Progenitor cell of endocrine pancreas (in vitro differentiated cells): ENCODE measurements at regions not wholly inside any gene's neighbourhood (a gene's known extent, or its start where the extent isn't known, plus 50 kb on each side); places are given as distances from the start of the nearest gene placed in this dataset.

ENCODE experiments used
- DNase-seq: peaks from one replicate; pipeline ENCODE4 v3.0.0; 2021; ENCODE audit warnings: low spot score; ENCODE audit not compliant: unreplicated experiment
- H3K27ac Mint-ChIP-seq: 2 replicates; pipeline ENCODE4 v1.8.0; 2021; ENCODE audit warnings: mild to moderate bottlenecking, moderate library complexity, mixed read lengths
- H3K27me3 Mint-ChIP-seq: 2 replicates; pipeline ENCODE4 v1.8.0; 2021; ENCODE audit warnings: mixed read lengths
- H3K36me3 Mint-ChIP-seq: 2 replicates; pipeline ENCODE4 v1.8.0; 2022; ENCODE audit warnings: mixed read lengths; ENCODE audit not compliant: insufficient read depth
- H3K4me1 Mint-ChIP-seq: 2 replicates; pipeline ENCODE4 v1.8.0; 2021; ENCODE audit warnings: low read depth, mixed read lengths
- H3K4me3 Mint-ChIP-seq: 2 replicates; pipeline ENCODE4 v1.8.0; 2021; ENCODE audit warnings: low read depth, mild to moderate bottlenecking, moderate library complexity, mixed read lengths
- H3K9me3 Mint-ChIP-seq: 2 replicates; pipeline ENCODE4 v1.8.0; 2021; ENCODE audit warnings: low read depth, mixed read lengths
- CTCF ChIP-seq: fragments of 200-600 bp; sonication (generic); IDR thresholded peaks from one replicate; pipeline ENCODE4 v1.5.0; 2021; ENCODE audit warnings: antibody characterized with exemption, mild to moderate bottlenecking; ENCODE audit not compliant: unreplicated experiment

- no peaks in the 10 kb centered on the region for H3K9me3 Mint-ChIP-seq
- no peaks in the 10 kb centered on the region for H3K36me3 Mint-ChIP-seq
- DNase-seq, result no peak
- peaks cover 15% of the 10 kb centered on the region for H3K27me3 Mint-ChIP-seq
- no peak overlapping the region for H3K27ac Mint-ChIP-seq
- no peaks in the 10 kb centered on the region for H3K4me1 Mint-ChIP-seq
- no peak overlapping the region for H3K4me3 Mint-ChIP-seq
- no peak for TF ChIP-seq CTCF
Measured at GRCh38 chr10:78703593-78703992, 365.2 kb upstream of the ZMIZ1 start.

GRCh38 chr10:78706256-78706655 lies 362.5 kb upstream of the ZMIZ1 start:
- H3K27me3 Mint-ChIP-seq, result peaks cover 19% of the 10 kb centered on the region
- H3K4me3 Mint-ChIP-seq, result no peak overlapping the region
- H3K4me1 Mint-ChIP-seq, result no peaks in the 10 kb centered on the region
- H3K9me3 Mint-ChIP-seq, result no peaks in the 10 kb centered on the region
- no peaks in the 10 kb centered on the region for H3K36me3 Mint-ChIP-seq
- H3K27ac Mint-ChIP-seq, result no peak overlapping the region
- no peak for TF ChIP-seq CTCF
- no peak for DNase-seq

GRCh38 chr10:78706726-78707540 lies 361.8 kb upstream of the ZMIZ1 start:
- DNase-seq, result no peak
- Mint-ChIP-seq H3K4me1 (no peaks in the 10 kb centered on the region), H3K4me3 (no peak overlapping the region), H3K9me3 (no peaks in the 10 kb centered on the region), H3K27ac (no peak overlapping the region), H3K27me3 (peaks cover 19% of the 10 kb centered on the region), H3K36me3 (no peaks in the 10 kb centered on the region)
- TF ChIP-seq CTCF, result no peak

GRCh38 chr10:78707745-78708144 lies 361.0 kb upstream of the ZMIZ1 start:
- no peak for DNase-seq
- Mint-ChIP-seq H3K9me3 (no peaks in the 10 kb centered on the region), H3K36me3 (no peaks in the 10 kb centered on the region), H3K4me1 (no peaks in the 10 kb centered on the region), H3K4me3 (no peak overlapping the region), H3K27me3 (peaks cover 19% of the 10 kb centered on the region), H3K27ac (no peak overlapping the region)
- TF ChIP-seq CTCF, result no peak

- peaks cover 11% of the 10 kb centered on the region for H3K4me1 Mint-ChIP-seq
- no peak overlapping the region for H3K27ac Mint-ChIP-seq
- H3K4me3 Mint-ChIP-seq, result no peak overlapping the region
- no peaks in the 10 kb centered on the region for H3K9me3 Mint-ChIP-seq
- no peak for DNase-seq
- no peaks in the 10 kb centered on the region for H3K36me3 Mint-ChIP-seq
- TF ChIP-seq CTCF, result no peak
- H3K27me3 Mint-ChIP-seq, result peaks cover 15% of the 10 kb centered on the region
Measured at GRCh38 chr10:78712147-78712546, 356.6 kb upstream of the ZMIZ1 start.
